Endodermal cell (in vitro differentiated cells): ENCODE measurements at regions not wholly inside any gene's neighbourhood (a gene's known extent, or its start where the extent isn't known, plus 50 kb on each side); places are given as distances from the start of the nearest gene placed in this dataset.

ENCODE experiments used
- DNase-seq: peaks from one replicate; pipeline ENCODE4 v3.0.0-alpha.2; 2017
- H3K27ac ChIP-seq: 2 replicates; pipeline ENCODE4 v1.5.1; 2013; ENCODE audit warnings: mild to moderate bottlenecking, low read depth, low read length, moderate library complexity
- H3K27me3 ChIP-seq: 2 replicates; pipeline ENCODE4 v1.6.1; 2013; ENCODE audit warnings: mild to moderate bottlenecking, low read length, moderate library complexity; ENCODE audit not compliant: insufficient read depth, control insufficient read depth, poor library complexity, severe bottlenecking
- H3K36me3 ChIP-seq: 2 replicates; pipeline ENCODE4 v1.7.0; 2013; ENCODE audit warnings: mild to moderate bottlenecking, low read length, moderate library complexity; ENCODE audit not compliant: control insufficient read depth, insufficient read depth
- H3K4me1 ChIP-seq: one replicate; pipeline ENCODE4 v1.7.0; 2013; ENCODE audit warnings: low read length; ENCODE audit not compliant: control insufficient read depth, insufficient read depth
- H3K4me3 ChIP-seq: 2 replicates; pipeline ENCODE4 v1.5.1; 2013; ENCODE audit warnings: mild to moderate bottlenecking, low read length, moderate library complexity
- H3K9ac ChIP-seq: 2 replicates; pipeline ENCODE4 v1.6.1; 2013; ENCODE audit warnings: mild to moderate bottlenecking, low read length, moderate library complexity; ENCODE audit not compliant: poor library complexity, severe bottlenecking; ENCODE audit errors: extremely low read depth
- H3K9me3 ChIP-seq: 2 replicates; pipeline ENCODE4 v1.6.1; 2013; ENCODE audit warnings: mild to moderate bottlenecking, low read length, moderate library complexity; ENCODE audit not compliant: control insufficient read depth
- H3K27ac Mint-ChIP-seq: 2 replicates; pipeline ENCODE4 v1.8.0; 2020; ENCODE audit warnings: mixed read lengths
- H3K27me3 Mint-ChIP-seq: 2 replicates; pipeline ENCODE4 v1.8.0; 2021; ENCODE audit warnings: mild to moderate bottlenecking, mixed read lengths; ENCODE audit not compliant: insufficient read depth
- H3K36me3 Mint-ChIP-seq: 2 replicates; pipeline ENCODE4 v1.8.0; 2020; ENCODE audit warnings: low read depth, mixed read lengths
- H3K4me1 Mint-ChIP-seq: 2 replicates; pipeline ENCODE4 v1.8.0; 2020; ENCODE audit warnings: mixed read lengths
- H3K4me3 Mint-ChIP-seq: 2 replicates; pipeline ENCODE4 v1.8.0; 2020; ENCODE audit warnings: mild to moderate bottlenecking, moderate library complexity, mixed read lengths
- H3K9me3 Mint-ChIP-seq: 2 replicates; pipeline ENCODE4 v1.8.0; 2020; ENCODE audit warnings: mild to moderate bottlenecking, mixed read lengths
- WGBS, 2 experiments: methylation state at CpG; one replicate each; pipeline versions ENCODE4 v1.1.5 to v1.1.7; 2013; ENCODE audit warnings: missing lambda C conversion rate in 2 of 2, mixed read lengths in 1 of 2; ENCODE audit not compliant: insufficient coverage in 1 of 2, insufficient read length in 1 of 2; 5-methylcytosine and 5-hydroxymethylcytosine counted together
- TF ChIP-seq, protein P1 (sequence below): fragments of 200-600 bp; sonication (generic); conservative IDR thresholded peaks from 2 replicates; pipeline ENCODE4 v1.5.0; 2021; ENCODE audit warnings: antibody characterized with exemption, mild to moderate bottlenecking

DNA sequence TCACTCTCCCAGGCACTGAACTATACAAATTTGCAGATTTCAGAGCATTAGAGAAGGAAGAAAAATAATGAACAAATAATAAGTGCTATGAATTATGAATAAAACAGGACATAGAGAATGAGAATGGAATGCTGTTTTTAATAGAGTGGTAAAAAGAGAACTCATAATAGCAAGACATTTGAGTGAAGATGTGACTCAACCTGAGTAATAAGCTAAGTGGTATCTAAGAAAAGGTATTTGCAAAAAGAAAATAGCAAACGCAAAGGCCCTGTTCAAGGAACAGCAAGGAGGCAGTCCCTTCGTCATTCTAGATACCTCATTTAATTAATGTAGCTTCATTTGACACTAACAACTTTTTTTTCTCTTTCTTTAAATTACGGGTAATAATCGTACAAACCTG lies 1910.0 kb upstream of the TENM3 start:
- no peak overlapping the region for H3K4me3 Mint-ChIP-seq
- no peaks in the 10 kb centered on the region for H3K4me1 Mint-ChIP-seq
- no peaks in the 10 kb centered on the region for H3K36me3 Mint-ChIP-seq
- no peak for DNase-seq
- no peaks in the 10 kb centered on the region for H3K4me1 ChIP-seq
- TF ChIP-seq, protein P1, sequence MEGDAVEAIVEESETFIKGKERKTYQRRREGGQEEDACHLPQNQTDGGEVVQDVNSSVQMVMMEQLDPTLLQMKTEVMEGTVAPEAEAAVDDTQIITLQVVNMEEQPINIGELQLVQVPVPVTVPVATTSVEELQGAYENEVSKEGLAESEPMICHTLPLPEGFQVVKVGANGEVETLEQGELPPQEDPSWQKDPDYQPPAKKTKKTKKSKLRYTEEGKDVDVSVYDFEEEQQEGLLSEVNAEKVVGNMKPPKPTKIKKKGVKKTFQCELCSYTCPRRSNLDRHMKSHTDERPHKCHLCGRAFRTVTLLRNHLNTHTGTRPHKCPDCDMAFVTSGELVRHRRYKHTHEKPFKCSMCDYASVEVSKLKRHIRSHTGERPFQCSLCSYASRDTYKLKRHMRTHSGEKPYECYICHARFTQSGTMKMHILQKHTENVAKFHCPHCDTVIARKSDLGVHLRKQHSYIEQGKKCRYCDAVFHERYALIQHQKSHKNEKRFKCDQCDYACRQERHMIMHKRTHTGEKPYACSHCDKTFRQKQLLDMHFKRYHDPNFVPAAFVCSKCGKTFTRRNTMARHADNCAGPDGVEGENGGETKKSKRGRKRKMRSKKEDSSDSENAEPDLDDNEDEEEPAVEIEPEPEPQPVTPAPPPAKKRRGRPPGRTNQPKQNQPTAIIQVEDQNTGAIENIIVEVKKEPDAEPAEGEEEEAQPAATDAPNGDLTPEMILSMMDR = no peak
- WGBS, 2 experiments = 97% methylated on average over 4 of the region's 4 CpGs; no CpG with 5 or more reads in 1 of the 2 experiments
- H3K27ac Mint-ChIP-seq = no peak overlapping the region
- no peak overlapping the region for H3K27ac ChIP-seq
- H3K9me3 ChIP-seq = no peaks in the 10 kb centered on the region
- H3K9me3 Mint-ChIP-seq = no peaks in the 10 kb centered on the region
- no peak overlapping the region for H3K9ac ChIP-seq
- H3K36me3 ChIP-seq = no peaks in the 10 kb centered on the region
- no peaks in the 10 kb centered on the region for H3K27me3 Mint-ChIP-seq
- no peaks in the 10 kb centered on the region for H3K27me3 ChIP-seq
- no peak overlapping the region for H3K4me3 ChIP-seq

DNA sequence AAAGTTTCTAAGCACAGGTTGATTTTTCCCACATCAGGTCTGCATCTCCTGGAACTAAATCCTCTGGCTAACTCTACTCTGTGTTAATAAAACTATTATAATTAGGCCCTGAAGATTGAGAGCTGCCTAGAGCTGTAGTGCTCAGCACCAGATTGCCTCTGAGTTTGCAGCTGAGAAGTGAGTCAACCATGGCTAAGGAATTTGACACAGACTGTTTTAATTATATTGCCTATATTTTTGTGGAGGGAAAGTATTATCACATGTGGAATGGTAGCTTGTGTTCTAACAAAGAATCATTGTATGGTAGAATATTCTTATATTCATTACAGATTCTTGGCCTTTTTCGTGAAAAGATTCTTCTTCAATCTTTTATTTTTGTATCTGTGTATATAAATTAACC lies 1907.6 kb upstream of the TENM3 start:
- Mint-ChIP-seq H3K4me1 (no peaks in the 10 kb centered on the region), H3K27me3 (no peaks in the 10 kb centered on the region), H3K9me3 (no peaks in the 10 kb centered on the region), H3K36me3 (no peaks in the 10 kb centered on the region), H3K4me3 (no peak overlapping the region), H3K27ac (no peak overlapping the region)
- Histone ChIP-seq H3K9ac (no peak overlapping the region), H3K9me3 (no peaks in the 10 kb centered on the region), H3K27ac (no peak overlapping the region), H3K36me3 (no peaks in the 10 kb centered on the region), H3K4me3 (no peak overlapping the region), H3K27me3 (no peaks in the 10 kb centered on the region), H3K4me1 (no peaks in the 10 kb centered on the region)
- DNase-seq = no peak
- TF ChIP-seq, protein P1 = no peak
- no CpG with 5 or more reads among the region's 1 CpG for whole genome bisulfite sequencing, 2 experiments

GRCh38 chr4:180336494-180337090 lies 1906.6 kb upstream of the TENM3 start:
- Histone ChIP-seq H3K36me3 (no peaks in the 10 kb centered on the region), H3K27ac (no peak overlapping the region), H3K4me3 (no peak overlapping the region), H3K9me3 (no peaks in the 10 kb centered on the region), H3K9ac (no peak overlapping the region), H3K4me1 (no peaks in the 10 kb centered on the region), H3K27me3 (no peaks in the 10 kb centered on the region)
- TF ChIP-seq, protein P1 = no peak
- H3K4me3 Mint-ChIP-seq = no peak overlapping the region
- no peak overlapping the region for H3K27ac Mint-ChIP-seq
- no peaks in the 10 kb centered on the region for H3K9me3 Mint-ChIP-seq
- no peaks in the 10 kb centered on the region for H3K4me1 Mint-ChIP-seq
- WGBS, 2 experiments = 0% methylated on average over 1 of the region's 1 CpG
- no peak for DNase-seq
- no peaks in the 10 kb centered on the region for H3K36me3 Mint-ChIP-seq
- no peaks in the 10 kb centered on the region for H3K27me3 Mint-ChIP-seq
